ENCODE measurements at regions not wholly inside any gene's neighbourhood (a gene's known extent, or its start where the extent isn't known, plus 50 kb on each side); places are given as distances from the start of the nearest gene placed in this dataset.
A peak's percentile ranks its signal among the peaks of the same experiment; 100 is the strongest.
"Not testable (repeated sequence)": the region's sequence is repeated elsewhere in the genome, so short reads cannot be mapped to it uniquely, and the experiment has no call there.

DNA sequence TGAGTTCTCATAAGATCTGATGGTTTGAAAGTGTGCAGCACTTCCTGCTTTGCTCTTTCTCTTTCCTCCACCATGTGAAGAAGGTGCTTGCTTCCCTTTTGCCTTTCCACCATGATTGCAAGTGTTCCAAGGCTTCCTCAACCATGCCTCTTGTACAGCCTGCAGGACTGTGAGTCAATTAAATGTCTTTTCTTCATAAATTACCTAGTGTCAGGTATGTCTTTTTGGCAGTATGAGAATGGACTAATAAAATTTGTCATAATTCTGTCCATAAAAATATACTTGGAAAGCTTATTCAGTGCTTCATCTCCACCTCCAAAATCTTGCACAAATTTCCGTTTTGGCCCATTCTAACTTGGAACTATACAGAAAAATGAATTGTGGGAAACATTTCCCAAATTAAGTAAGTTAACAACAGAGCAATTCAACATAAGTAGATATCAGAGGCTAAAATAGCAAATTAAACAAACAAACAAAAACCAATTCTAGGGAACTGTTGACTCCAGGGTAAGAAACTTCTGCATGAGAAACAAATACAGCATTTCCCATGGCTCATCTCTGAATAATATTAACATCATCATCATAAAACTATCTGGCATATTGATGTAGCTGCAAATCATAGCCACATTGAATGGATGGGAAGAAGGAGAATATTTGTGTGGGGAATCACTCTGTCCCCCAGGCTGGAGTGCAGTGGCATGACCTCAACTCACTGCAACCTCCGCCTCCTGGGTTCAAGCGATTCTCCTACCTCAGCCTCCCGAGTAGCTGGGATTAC is 459.5 kb upstream of the FAR2 start:
- DNase-seq (ENCODE audit: low read depth): no peak

DNA sequence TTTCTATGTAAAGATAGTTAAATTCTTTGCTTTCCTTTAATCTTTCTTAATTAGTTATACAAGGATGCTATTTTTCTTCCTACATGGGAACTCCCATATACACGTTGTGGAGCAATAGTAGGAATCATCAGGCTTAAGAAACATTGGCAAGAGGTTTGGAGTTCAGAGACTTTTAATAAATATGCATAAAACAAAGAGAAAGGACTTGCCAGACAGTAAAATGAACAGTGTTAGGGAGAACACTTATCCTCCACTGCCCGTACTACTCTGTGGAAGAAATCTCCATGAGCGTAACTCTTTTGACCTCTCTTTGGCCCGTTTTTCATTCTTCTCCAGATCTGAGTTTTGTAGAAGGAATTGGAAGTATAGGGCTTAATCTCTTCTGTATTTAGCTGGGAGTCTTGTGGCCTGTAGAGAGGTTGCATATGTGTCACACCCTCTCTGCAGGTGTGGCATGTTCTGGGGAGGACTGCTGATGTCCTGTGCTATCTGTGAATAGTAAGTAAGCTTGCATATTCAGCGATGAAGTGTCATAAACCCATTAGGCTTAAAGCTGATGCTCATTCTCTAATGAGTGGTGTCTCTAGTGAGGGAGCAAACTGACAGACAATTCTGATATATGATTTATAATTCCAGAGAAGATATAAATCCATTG is 455.4 kb upstream of the FAR2 start:
- no peak for DNase-seq (ENCODE audit: low read depth)

- no peak for DNase-seq (ENCODE audit: low read depth)
Observed at GRCh38 chr12:28698553-28698952, 450.5 kb upstream of the FAR2 start.

DNA sequence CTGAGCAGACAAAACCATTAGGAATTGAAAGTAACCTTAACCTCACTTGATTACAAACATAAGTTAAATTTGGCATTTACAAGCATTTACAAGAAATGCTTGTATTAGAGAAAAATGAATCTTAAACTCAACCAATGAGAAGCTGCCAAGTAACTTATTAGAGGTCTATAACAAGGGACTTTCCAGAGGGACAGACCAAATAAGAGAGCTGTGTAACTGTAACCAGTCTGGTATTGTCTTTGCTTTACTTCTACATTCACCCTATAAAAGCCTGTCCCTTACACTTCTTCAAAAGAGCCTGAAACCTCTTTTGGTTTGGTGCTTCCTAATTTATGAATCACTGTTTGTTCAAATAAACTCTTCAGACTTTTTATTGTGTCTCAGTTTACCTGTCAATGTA is 450.0 kb upstream of the FAR2 start:
- DNase-seq (ENCODE audit: low read depth): peak; percentile 4

DNA sequence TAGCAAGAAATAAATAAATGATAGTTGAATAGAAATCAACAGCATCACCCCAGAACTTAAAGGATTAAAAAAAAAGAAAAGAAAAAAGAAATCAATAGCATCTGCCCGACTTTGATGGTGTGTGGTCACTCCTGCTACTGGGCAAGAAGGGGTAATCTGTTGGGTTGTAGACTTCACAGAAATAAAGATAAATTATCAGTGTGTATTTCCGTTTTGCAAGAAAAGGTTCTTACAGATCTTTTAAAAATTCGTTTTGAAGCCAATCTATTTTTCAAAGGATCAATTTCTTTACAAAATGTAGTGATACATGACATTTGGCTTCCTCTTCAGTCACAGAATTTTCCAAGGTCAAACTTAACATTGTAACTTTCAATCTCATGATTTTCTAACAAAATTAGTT is 448.9 kb upstream of the FAR2 start:
- no peak for DNase-seq (ENCODE audit: low read depth)

DNA sequence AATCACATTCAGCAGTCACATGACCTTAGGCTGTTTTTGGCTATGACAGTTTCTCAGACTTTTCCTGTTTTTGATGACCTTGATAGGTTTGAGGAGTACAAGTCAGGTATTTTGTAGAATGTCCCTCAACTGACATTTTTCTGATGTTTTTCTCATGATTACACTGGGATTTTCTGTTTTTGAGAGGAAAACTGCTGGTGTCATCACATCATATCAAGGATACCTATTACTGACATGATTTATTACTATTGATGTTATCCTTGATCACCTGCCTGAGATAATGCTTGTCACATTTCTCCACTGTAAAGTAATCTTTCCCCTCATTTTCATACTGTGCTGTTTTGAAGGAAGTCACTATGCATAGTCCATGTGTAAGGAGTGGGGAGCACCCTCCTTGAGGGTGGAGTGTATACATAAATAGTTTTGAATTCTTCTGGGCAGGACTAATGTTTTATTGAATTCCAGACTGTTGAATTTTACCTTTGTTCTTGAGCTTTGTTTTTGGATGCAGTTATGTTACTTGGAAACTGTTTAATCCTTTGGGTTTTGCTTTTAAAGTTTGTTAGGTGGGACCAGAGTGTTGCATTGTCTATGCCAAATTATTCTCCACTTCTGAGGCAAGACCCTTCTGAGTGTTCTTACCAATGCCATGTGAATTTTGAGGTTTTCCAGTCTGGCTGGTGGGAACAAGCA is 444.5 kb upstream of the FAR2 start:
- peak; percentile 2 for DNase-seq (ENCODE audit: low read depth)

GRCh38 chr12:28708918-28709371 is 440.1 kb upstream of the FAR2 start:
- DNase-seq (ENCODE audit: low read depth): peak; percentile 1

GRCh38 chr12:28709986-28710685 is 438.9 kb upstream of the FAR2 start:
- no peak for DNase-seq (ENCODE audit: low read depth)

DNA sequence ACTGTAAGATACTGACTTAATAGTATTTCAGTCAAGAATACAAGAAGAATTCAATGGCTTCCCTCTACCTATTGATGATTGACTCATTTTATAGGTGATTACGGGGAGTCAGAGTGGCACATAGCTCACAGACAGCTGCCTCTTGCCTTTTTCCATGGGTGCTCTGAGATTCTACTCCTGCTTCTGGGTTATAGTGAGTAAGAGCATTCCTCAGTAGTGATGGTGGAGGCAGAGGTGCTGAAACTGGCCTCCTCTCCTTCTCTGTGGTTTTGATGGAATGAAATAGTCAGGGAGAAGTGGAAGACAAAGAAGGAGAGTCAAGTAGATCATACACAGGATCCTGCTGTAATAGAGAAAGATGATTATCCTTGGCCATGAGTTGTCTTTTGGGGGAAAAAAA is 438.2 kb upstream of the FAR2 start:
- DNase-seq (ENCODE audit: low read depth): peak; percentile 63

GRCh38 chr12:28711421-28711820 is 437.7 kb upstream of the FAR2 start:
- DNase-seq (ENCODE audit: low read depth): no peak

DNA sequence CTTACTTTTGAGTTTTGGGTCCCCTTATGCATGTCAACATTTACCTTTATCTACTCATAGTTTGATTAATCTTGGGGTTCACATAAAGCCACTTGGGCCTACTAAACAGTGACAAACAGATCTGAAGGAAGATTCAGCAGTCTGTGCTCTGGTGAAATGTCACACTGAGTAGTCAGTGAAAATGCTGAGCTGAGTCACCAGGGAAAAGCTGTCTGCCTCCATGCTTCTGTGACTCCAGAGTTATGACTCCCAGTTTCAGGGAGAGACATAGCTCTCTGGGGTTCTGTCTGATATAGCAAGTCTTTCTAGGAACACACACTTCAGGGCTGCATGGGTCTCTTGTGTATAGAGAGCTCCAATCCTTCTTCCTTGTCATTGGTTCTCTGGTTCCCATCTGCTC is 406.3 kb upstream of the FAR2 start:
- DNase-seq (ENCODE audit: low read depth): peak; percentile 10

GRCh38 chr12:28746734-28747325 is 402.2 kb upstream of the FAR2 start:
- DNase-seq (ENCODE audit: low read depth): no peak

DNA sequence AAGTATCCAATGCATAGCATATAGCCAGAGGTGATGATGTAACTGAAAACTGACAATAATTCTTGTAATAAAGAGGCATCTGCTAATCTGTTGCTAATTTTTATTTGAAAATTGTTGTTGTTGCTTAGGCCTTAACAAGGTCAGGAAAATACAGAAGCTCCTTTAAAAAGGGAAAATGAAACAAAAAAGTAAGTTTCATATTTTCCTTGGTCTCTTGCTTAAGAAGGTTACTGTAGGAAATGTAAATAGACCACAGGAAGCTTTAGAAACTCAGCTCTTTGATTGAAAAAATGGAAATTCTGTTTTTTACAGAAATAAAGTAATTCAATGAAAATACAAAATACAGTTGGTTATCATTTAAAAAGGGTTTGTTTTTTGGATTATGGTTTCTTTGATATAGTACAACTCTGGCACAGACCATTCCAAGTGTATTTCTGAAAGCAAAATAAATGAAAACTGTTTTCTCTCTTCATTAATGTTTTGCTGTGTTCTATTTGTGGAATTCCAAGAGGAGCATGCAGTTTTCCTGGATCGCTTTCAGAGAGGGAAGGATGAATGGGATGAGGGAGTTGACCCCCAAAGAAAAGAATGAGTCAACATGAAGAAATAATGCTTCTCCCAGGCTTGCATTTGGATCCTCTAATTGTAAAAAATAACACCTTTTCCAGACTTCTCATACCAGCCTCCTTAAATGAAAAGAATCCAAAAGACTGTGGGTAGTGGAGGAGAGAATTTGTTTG is 398.0 kb upstream of the FAR2 start:
- no peak for DNase-seq (ENCODE audit: low read depth)

- no peak for DNase-seq (ENCODE audit: low read depth)
Observed at GRCh38 chr12:28755027-28755426, 394.1 kb upstream of the FAR2 start.

DNA sequence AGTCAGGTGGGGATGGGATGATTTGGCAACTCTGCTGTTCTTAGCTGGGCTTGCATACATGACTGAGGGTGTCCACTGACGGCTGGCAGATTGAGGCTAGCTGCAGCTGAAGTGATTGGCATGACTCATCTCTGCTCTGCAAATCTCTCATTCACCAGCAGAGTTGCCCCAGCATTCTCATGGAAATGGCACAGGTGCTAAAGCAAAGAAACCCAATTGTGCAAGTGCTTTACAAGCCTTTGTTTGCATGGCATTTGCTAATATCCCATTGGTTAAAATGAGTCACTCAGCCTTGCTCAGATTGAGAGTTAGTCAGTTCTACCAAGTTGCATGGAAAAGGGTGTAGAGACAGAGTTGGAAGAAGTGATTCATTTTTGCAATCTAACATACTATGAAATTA is 389.7 kb upstream of the FAR2 start:
- DNase-seq (ENCODE audit: low read depth): peak; percentile 44

DNA sequence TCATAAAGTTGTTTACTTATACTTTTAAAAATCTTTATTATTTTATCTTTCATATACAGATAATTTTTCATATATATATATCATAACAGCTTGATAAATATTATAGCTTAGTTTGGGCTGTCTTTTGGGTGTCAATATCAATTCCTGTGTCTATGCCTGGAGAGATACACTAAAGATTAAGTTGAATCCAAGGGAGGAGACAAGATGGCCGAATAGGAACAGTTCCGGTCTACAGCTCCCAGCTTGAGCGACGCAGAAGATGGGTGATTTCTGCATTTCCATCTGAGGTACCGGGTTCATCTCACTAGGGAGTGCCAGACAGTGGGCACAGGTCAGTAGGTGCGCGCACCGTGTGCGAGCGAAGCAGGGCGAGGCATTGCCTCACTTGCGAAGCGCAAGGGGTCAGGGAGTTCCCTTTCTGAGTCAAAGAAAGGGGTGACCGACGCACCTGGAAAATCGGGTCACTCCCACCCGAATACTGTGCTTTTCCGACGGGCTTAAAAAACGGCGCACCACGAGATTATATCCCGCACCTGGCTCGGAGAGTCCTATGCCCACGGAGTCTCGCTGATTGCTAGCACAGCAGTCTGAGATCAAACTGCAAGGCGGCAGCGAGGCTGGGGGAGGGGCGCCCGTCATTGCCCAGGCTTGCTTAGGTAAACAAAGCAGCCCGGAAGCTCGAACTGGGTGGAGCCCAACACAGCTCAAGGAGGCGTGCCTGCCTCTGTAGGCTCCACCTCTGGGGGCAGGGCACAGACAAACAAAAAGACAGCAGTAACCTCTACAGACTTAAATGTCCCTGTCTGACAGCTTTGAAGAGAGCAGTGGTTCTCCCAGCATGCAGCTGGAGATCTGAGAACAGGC is 388.8 kb upstream of the FAR2 start:
- DNase-seq (ENCODE audit: low read depth): not testable (repeated sequence)

DNA sequence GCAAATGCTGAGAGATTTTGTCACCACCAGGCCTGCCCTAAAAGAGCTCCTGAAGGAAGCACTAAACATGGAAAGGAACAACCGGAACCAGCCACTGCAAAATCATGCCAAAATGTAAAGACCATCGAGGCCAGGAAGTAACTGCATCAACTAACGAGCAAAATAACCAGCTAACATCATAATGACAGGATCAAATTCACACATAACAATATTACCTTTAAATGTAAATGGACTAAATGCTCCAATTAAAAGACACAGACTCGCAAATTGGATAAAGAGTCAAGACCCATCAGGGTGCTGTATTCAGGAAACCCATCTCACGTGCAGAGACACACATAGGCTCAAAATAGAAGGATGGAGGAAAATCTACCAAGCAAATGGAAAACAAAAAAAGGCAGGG is 387.2 kb upstream of the FAR2 start:
- DNase-seq (ENCODE audit: low read depth): not testable (repeated sequence)

DNA sequence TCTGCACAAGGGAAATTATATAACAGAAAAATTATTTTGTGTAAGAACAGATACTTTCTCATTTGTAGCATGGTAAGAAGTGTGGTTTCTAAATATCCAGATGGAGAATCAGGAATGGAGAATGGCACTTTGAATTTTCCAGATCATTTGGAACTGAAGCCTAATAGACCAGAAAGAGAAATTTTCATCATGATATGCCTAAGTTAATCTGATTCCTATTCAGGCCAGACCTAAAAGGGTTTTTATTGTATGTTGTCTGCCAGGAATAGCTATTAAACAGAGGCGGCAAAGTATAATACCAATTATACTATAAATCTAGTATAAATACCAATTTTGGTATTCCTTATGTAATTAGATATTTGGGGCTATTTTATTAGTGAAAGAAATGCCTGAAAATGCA is 382.7 kb upstream of the FAR2 start:
- no peak for DNase-seq (ENCODE audit: low read depth)

DNA sequence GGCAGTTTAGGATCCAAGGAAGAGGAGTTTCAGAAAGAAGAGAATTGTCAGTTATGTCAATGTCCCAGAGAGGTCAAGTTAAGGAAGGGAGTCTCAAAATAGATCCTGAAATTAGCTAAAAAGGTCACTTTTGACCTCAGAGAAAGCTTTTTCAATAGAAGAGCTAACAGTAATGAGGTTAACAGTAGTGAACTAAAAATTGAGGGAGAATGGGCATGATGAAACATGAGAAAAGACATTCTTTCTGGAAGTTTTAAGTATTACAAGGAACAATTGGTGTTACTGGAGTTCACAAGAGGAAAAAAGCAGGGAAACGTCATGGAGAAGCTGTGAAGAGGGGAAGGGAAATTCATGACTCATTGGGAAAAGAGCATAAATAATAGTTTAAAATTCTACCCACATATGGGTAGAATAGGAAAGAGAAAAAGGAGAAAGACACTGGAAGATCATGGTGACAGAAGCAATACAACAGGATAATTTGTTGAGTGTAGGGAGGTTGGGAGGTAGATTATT is 381.2 kb upstream of the FAR2 start:
- peak; percentile 7 for DNase-seq (ENCODE audit: low read depth)

- no peak for DNase-seq (ENCODE audit: low read depth)
Observed at GRCh38 chr12:28770322-28770721, 378.8 kb upstream of the FAR2 start.
